ENCODE measurements at regions not wholly inside any gene's neighbourhood (a gene's known extent, or its start where the extent isn't known, plus 50 kb on each side); places are given as distances from the start of the nearest gene placed in this dataset.
"Not testable (repeated sequence)": the region's sequence is repeated elsewhere in the genome, so short reads cannot be mapped to it uniquely, and the experiment has no call there.

DNA sequence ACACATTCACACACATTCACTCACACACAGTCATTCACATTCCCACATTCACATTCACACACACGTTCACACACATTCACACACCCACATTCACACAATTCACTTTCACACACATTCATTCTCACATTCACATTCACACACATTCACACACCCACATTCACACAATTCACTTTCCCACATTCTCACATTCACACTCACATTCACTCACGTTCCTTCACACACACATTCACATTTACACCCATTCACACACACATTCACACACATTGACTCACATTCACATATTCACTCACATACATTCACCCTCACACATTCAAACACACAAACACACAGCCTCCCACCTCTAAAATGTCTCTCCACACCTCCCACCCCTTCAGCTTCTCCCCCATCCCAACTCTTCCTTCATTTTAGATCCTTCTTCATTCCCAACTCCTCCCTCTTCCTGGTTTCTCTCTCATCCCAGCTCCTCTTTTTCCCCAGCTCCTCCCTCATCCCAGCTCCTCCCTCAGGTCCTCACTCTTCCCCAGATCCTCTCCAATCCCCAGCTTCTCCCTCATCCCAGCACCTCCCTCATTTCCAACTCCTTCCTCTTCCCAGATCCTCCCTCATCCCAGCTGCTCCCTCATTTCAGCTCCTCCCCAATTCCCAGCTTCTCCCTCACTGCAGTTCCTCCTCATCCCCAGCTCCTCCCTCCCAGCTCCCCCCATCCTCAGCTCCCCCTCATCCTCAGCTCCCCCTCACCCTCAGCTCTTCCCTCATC, 111.0 kb downstream of the FAM53A start:
- no peak for DNase-seq (ENCODE audit: low read depth in 2 of 2)

DNA sequence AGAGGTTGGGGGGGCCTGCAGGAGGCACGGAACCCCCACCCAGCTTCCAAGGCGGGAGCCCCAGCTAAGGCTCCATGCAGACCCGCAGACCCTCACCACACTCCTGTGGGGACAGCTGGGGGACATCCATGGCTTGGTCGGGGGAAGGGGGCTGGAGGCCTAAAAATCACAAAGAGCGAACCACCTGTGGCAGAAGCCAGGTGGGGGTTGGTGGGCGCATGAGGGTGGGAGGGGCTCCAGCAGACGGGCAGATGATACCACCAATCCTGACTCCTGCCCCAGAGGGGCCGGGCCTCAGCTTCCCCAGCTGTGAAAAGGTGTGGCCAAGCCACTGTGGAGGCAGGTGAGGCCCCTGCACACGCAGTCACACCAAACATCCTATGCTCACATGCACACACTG, 111.6 kb downstream of the FAM53A start:
- no peak for DNase-seq (ENCODE audit: low read depth in 2 of 2)

DNA sequence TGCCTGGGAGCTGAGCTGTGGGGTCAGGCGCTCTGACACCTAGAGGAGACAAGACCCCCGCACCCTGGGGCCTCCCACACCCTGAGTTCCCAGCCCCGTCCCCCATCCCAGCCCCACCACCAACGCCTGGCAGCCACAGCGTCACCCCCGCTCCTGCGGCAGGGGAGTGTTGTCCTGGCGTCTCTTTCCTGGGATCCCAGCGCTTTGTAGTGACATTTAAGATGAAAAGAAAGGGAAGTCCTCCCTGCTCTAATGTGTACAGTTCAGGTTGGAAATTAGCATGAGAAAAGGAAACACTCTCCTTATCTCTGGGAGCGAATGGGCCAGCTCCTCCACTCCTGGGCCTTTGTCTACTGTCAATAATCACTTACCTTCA, 112.1 kb downstream of the FAM53A start:
- no peak for DNase-seq (ENCODE audit: low read depth in 2 of 2)

DNA sequence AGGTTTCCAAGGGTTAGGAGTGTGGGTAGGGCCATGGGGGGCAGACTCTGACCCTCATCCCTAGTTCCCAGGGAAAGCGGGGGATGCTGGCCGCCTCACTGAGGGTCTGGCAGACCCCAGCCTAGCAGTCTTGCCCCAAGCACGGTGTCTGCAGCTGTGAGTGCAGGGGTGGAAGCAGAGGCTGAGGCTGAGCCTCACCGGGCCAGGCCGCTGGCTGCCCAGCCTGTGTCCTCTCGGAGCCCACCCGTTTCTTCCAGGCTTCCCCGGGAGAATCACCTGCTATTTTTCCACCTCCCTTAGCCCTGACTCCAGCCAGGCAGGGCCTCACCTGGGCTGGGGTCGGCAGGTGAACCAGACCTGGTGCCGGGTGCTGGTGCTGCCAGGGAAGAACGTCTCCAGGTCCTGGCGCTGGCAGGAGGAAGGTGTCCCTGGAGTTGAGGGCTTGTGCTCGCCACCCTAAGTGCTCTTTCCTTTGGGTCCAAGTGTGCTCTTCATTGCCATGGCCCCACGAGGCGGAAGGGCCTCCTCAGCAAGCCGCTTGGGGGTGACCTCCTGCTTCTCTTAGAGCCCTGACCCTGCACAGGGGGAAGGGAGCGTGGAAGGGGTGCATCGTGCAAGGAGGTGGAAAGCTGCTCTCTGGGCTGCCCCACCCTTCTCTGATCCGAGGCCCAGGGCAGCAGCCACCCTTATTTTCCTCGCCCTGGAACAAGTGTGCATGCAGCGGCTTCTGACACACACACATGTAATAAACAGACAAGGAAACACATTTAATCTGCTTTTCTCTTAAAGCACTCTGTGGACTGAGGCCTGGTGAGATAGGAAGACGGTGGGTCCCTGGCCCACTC, 112.7 kb downstream of the FAM53A start:
- no peak for DNase-seq (ENCODE audit: low read depth in 2 of 2)

DNA sequence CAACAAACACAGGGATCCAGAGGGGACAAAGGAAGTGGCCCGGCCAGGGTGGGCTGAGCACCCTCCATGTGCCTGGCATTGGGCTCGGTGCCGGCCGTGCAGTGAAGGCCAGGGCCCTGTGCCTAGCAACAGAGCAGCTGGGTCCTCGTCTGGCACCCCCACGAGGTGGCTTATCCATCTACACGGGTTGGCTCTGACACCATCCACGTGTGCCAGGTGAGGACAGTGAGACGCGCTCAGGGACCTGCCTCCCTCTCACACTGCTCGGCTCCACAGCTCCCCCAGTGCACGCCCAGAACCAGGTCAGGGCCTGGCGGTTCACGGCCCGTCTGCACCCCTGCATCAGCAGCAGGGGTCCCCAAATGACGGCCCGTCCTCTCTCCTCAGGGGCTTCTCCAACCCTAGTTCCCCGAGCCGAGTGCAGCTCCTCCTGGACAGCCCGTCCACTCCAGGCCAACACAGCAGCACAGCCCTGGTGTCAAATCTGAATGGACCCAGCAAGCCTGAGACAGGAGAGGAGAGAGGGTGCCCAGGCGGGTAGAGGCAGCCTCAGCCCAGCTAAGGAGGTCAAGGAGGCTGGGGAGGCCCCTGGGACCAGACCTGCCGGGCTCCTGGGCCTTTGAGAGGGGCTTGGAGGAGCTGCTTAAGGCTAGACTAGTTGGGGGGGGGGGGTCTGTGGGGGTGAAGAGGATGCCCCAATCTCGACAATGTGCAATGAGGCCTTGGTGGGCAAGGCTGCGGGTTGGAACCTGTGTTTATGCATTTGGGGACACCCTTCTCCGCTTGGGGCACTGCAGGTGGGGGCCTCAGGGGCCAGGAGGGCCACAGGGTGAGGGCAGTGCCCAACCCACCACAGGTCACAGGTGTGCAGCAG, 113.6 kb downstream of the FAM53A start:
- no peak for DNase-seq (ENCODE audit: low read depth in 2 of 2)

DNA sequence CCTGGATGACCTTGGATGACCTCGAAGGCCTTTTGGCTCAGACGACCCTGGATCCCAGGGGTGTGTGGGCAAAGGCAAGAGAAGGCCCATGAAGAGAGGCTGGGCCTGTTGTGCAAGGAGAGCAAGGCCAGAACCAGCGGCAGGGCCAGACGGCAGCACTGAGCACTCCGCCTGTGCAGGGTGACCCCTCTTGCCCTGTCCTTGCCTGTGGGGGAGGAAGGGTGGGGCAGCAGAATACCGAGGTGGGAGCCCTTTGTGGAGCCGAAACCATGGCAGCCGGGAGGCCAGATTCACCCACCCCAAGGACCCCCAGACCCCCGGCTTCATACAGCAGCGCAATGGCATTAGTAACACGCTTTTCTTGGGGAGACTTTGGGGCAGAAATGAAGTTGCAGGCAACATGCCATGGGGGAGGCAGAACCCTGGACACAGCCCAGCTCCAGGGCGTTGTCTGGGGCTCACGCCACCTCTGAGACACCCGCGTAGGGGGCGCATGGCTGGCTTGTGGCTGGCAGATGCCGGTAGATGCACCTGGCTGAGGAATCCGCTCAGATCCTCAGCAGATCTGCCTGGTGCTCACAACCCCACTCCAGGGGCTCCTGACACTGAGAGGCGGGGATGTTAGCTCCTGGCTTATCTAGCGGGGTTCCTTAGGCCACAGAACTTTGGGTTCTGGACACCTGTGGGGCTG, 114.5 kb downstream of the FAM53A start:
- no peak for DNase-seq (ENCODE audit: low read depth in 2 of 2)

DNA sequence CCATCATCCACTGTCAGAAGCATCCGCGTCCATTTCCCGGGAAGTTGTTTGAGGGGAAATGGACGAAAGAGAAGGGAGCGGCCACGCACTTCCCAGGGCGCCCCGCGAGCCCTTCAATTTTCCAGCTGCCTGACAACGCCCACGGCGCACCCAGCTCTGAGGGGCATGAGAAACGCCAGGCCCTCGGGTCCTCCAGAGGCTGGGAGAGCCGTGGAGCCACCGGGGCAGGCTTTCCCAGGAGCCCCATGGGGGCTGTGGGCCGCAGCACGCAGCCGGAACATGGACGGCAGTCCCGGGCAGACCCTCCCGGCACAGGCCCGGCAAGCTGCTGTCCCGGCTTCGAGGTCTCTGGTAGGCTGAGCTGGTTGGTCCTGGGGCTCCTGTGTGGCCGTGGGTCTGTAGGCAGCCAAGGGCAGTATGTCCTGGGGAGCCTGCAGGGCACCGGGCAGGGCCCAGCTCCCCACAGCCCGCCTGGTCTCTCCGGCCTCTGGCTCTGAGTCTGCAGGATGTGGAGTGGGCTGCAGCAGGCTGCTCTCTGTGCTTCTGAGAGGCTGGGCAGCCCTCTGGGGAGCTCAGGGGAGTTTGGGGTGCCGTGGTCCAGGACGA, 115.2 kb downstream of the FAM53A start:
- DNase-seq (ENCODE audit: low read depth in 2 of 2), result no peak

DNA sequence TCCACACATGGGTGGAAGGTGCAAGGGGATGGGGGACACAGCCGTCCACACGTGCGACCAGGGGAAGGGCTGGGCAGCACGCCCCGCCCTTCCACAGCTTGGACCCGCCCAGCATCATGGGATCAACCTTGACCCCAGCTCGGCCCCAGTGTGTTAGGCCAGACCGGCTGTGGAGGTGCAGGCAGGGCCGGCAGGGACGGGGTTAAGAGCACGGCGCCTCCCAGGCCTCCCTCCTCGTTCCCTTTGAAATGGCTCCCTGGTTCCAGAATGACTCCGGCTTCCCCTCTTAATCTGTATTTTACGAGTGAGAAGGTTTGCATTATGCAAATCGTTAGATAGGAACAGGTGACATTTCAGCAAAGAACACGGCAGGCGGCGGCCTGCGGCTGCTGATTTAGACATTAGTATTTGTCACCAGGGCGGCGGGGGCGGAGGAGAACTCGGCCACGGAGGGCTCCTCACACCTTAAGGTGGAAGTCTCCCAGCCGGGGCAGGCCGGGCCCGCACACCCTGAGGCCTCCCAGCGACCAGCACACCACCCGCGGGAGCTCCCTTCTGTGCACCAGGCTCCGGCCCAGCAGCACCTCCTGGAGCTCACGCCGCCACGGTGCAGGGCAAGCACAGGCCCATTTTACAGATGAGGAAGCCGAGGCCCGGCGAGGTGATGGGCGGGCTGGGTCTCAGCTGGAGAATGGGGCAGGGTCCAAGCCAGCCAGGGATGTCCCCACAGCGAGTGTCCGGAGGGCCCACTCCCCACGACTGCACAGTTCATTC, 116.1 kb downstream of the FAM53A start:
- DNase-seq (ENCODE audit: low read depth in 2 of 2), result no peak

DNA sequence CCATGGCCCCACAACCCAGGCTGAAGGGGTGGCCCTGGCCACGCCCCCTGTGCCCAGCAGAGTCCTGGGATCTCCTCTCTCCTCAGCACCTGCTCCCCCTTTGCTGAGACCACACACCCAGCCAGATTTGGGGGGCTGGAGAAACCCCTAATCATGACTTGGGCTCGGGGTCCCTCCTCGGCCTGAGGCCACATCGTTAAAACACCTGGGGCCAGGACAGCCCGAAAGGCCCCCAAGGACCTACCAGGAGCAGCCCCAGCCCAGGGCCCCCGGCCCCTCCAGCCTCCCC, 116.7 kb downstream of the FAM53A start:
- DNase-seq (ENCODE audit: low read depth in 2 of 2), result no peak

DNA sequence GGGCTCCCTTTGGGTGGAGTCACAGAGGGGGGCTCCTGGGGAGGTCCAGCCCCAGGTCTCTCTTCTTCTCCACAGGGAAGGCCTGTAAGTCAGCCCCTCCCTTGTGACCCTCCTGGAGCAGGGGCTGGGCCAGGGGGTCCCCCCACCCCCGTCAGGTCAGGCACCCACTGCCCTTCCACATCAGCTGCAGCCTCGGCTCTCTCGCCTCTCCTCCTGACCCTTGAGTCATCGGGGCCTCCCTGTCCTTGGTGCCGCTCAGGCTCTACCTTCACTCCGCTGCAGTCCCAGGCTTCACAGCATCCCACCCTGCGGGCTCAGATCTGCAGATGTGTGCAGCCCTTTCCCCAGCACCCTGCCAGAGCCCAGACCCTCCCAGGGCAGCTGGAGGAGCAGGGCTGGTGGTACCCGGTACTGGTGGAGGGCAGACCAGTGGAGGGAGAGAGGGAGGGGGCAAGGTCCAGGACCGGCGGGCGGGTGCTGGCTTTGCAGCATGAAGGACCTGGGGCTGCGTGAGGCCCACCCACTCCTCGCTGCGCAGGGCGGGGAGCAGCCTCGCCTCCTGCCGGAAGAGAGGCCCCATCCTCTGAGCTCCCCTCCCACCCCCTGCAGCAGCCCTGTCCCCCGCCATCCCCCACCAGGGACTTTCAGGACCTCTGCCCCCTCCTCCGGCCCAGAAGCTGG, 117.1 kb downstream of the FAM53A start:
- DNase-seq (ENCODE audit: low read depth in 2 of 2), result no peak

DNA sequence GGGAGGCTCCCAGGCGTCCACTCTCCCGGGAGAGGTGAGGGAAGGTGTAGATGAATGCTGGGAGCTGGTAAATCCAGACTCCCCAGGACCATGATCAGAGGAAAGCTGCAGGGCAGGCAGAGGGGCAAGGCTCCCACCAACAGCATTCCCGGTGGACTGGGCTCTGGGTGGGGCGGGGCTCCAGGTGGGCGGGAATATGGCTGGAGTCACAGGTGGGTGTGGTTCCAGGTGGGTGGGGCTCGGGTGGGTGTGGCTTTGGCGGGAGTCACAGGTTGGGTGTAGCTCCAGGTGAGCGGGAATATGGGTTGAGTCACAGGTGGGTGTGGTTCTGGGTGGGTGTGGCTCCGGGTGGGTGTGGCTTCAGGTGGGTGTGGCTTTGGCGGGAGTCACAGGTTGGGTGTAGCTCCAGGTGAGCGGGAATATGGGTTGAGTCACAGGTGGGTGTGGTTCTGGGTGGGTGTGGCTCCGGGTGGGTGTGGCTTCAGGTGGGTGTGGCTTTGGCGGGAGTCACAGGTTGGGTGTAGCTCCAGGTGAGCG, 117.7 kb downstream of the FAM53A start:
- DNase-seq (ENCODE audit: low read depth in 2 of 2), result not testable (repeated sequence)

DNA sequence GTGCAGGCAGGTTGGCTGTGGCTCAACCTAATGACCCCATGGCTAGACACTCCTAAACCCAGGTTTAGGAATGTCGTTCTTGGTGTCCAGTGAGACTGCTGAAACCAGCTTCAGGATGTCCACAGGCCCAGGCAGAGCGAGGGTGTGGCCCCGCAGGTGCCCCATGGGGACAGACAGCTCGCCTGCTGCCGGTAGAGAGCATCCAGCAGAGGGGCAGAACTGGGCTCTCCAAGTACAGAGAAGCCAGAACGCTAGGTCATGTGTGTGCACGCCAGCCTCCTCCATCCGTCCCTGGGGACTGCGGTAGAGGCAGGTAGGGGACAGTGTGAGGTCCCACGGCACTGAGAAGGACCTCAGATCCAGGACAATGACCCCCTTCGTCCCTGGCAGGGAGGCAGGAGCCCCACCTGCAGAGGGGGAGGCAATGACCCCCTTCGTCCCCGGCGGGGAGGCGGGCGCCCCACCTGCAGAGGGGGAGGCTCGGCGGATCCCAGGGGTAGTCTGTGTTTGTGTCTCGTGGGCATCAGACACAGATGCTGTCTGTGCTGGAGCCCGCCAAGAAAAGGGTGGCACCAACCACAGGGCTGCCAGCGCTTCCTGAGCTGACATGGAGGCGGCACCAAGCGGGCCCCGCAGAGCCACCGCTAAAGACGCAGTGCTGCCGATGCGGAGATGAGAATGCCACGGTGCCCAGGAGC, 118.4 kb downstream of the FAM53A start:
- no peak for DNase-seq (ENCODE audit: low read depth in 2 of 2)

DNA sequence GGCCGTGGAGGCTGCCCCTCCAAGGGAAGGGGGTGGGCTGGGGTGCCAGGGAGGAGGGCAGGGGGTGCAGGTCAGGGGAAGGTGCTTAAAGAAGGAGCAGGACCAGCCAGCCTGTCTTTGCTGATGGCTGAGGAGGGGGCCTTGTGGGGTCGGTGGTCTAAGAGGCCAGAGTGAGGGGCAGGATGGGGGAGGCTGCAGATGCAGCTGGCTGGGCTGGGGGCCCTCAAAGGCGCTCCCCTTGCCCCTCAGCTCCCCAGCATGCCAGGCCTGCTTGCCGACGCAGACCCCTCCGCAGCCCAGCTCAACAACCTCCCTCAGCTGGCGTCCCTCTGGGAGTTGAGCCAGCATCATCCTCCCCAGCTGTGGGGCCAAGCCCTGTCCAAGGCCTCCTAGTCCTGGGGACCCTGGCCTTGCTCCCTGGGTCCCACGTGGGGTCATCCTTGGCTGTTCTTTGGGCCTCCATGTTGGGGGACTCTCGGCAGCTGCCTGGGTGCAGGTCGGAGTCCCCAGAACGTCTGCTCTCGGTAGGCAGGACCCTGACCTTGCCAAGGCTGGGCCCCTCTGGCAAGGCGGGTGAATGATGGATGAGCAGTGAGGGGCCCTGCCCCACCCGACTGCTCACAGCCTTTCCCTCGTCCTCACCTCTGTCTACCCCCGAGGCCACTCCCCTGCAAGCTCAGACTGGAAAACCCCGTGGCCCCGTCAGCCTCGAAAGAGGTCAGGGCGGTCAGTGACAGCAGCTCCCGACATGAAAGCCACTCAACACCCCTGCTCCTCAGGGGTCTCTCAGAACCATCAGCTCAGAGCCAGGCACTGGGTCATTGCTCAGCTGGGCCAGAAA, 119.4 kb downstream of the FAM53A start:
- no peak for DNase-seq (ENCODE audit: low read depth in 2 of 2)

DNA sequence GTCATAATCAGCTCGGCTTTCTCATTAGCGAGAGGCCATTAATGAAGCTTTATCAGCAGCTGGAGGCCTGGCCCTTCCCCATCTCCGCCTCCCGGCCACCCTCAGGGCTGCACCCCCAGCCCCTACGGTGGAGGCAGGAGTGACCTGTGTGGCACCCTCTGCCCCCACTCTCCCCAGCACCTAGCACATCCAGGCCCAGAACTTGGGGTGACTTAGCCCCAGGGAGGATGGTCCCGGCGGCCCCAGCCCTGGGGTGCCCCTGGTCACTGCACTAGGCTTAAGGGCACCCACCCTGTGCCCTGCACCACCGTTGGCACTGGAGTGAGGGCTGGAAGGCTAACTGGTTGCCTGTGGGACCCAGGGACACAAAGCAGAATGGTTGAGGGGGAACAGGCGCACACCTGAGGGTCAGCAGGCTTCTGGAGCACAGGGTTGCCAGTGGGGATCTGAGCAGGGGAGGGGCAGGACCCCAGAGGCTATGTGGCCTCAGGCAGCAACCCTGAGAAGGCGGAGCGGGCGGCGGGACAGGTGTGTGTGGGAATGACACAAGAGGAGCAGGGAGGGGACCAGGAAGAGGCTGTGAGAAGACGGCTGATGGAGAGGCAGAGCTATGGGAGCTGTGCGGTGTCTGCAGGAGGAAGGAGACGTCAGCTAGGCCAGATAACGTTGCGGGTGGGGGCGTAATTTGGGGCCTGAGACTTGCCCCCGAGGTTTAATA, 120.2 kb downstream of the FAM53A start:
- DNase-seq (ENCODE audit: low read depth in 2 of 2), result no peak

DNA sequence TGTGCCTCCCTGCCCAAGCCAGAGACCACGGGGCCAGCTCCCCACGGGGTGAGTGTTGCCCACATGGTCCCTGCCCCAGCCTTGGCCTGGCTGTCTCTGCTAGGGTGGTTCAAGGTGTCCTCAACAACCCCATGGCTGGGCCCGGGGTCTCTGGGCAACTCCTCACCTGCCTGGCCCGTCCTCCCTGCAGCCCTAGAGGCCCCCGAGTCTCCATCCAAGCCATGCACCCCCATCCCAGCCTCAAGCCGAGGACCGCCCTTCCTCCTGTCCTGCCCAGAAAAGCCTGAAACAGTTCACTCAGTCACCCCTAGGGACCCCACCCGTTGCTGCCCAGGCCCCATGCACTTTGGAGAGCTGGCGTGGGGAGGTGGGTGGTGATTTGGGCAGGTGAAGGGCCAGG, 120.9 kb downstream of the FAM53A start:
- no peak for DNase-seq (ENCODE audit: low read depth in 2 of 2)

DNA sequence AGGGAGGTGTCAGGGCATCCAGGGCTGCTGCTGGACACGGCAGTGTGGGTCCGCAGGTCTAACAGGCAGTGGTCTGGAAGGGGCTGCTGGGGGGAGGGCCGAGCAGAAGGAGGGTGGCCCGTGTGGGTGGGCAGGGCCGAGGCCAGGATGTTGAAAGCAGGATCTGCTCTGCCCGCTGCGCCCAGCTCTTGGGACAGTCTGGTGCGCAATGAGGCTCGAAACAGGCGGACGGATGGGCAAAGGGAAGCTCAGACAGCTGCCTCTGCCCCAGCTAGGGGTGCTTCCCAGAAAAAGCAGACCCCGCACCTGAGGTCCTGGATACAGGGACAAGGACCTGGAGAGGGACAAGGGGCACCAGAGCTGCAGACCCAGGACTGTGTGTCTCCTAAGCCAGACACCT, 121.3 kb downstream of the FAM53A start:
- DNase-seq (ENCODE audit: low read depth in 2 of 2), result no peak

DNA sequence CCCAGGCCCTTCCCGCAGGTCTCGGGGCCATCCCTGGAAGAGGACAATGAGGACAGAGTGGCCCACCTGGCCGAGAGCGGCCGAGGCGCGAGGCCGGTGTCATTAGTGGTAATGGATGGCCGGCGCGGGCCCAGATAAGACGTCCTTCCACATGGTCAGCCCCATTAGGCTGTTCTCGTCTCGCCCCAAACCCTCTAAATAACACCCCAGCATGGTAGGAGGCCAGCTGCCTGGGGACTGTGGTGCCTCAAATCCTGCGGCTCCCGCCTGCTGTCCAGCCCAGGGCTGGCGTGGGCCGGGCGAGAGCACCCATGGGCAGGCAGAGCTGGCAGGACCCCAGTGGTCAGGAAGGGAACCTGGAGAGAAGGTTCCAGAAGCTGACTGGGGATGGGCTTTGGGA, 121.7 kb downstream of the FAM53A start:
- no peak for DNase-seq (ENCODE audit: low read depth in 2 of 2)

Measured in dermis microvascular lymphatic vessel endothelial cell (primary cell).